Neural crest cell (in vitro differentiated cells): ENCODE measurements at regions not wholly inside any gene's neighbourhood (a gene's known extent, or its start where the extent isn't known, plus 50 kb on each side); places are given as distances from the start of the nearest gene placed in this dataset.

Experiments used
- DNase-seq: peaks from one replicate; pipeline ENCODE4 v3.0.0; 2021; ENCODE audit warnings: low read depth, mixed read lengths, low spot score
- H3K27ac Mint-ChIP-seq: one replicate; pipeline ENCODE4 v1.8.0; 2021; ENCODE audit warnings: mild to moderate bottlenecking, mixed read lengths; ENCODE audit not compliant: unreplicated experiment
- H3K27me3 Mint-ChIP-seq: 2 replicates; pipeline ENCODE4 v1.8.0; 2021; ENCODE audit warnings: low read depth, mild to moderate bottlenecking, mixed read lengths
- H3K36me3 Mint-ChIP-seq: 2 replicates; pipeline ENCODE4 v1.8.0; 2021; ENCODE audit warnings: low read depth, mild to moderate bottlenecking, mixed read lengths
- H3K4me1 Mint-ChIP-seq: 2 replicates; pipeline ENCODE4 v1.8.0; 2021; ENCODE audit warnings: mixed read lengths
- H3K4me3 Mint-ChIP-seq: one replicate; pipeline ENCODE4 v1.8.0; 2021; ENCODE audit warnings: mild to moderate bottlenecking, mixed read lengths
- H3K9me3 Mint-ChIP-seq: 2 replicates; pipeline ENCODE4 v1.8.0; 2021; ENCODE audit warnings: mixed read lengths
- TF ChIP-seq, protein P1 (sequence below): fragments of 200-600 bp; sonication (generic); conservative IDR thresholded peaks from 2 replicates; pipeline ENCODE4 v1.5.0; 2021; ENCODE audit warnings: antibody characterized with exemption, mild to moderate bottlenecking

DNA sequence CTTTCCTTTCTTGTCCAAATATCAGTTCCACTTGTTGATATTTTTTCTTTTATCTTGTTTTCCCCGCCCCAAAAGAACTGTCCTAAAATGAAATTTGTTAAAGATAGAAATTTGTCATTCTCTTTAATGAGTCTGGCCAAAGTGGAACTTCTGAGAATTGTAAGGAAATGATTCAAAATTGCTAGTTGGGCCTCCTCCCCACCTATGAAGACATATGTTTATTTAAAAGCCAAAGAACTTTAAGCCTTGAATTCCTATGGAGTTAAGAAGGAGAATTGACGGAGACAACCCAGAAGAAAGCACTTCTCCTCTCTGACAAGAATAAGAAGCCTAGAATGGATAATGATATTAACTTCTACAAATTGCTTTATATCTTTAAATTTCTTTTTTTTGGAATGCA is 59.1 kb upstream of the ALDH1A1 start:
- H3K9me3 Mint-ChIP-seq, result no peaks in the 10 kb centered on the region
- H3K27ac Mint-ChIP-seq, result no peak overlapping the region
- DNase-seq, result no peak
- H3K4me1 Mint-ChIP-seq, result no peaks in the 10 kb centered on the region
- no peaks in the 10 kb centered on the region for H3K36me3 Mint-ChIP-seq
- no peak overlapping the region for H3K4me3 Mint-ChIP-seq
- TF ChIP-seq, protein P1, sequence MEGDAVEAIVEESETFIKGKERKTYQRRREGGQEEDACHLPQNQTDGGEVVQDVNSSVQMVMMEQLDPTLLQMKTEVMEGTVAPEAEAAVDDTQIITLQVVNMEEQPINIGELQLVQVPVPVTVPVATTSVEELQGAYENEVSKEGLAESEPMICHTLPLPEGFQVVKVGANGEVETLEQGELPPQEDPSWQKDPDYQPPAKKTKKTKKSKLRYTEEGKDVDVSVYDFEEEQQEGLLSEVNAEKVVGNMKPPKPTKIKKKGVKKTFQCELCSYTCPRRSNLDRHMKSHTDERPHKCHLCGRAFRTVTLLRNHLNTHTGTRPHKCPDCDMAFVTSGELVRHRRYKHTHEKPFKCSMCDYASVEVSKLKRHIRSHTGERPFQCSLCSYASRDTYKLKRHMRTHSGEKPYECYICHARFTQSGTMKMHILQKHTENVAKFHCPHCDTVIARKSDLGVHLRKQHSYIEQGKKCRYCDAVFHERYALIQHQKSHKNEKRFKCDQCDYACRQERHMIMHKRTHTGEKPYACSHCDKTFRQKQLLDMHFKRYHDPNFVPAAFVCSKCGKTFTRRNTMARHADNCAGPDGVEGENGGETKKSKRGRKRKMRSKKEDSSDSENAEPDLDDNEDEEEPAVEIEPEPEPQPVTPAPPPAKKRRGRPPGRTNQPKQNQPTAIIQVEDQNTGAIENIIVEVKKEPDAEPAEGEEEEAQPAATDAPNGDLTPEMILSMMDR, result no peak
- no peaks in the 10 kb centered on the region for H3K27me3 Mint-ChIP-seq

DNA sequence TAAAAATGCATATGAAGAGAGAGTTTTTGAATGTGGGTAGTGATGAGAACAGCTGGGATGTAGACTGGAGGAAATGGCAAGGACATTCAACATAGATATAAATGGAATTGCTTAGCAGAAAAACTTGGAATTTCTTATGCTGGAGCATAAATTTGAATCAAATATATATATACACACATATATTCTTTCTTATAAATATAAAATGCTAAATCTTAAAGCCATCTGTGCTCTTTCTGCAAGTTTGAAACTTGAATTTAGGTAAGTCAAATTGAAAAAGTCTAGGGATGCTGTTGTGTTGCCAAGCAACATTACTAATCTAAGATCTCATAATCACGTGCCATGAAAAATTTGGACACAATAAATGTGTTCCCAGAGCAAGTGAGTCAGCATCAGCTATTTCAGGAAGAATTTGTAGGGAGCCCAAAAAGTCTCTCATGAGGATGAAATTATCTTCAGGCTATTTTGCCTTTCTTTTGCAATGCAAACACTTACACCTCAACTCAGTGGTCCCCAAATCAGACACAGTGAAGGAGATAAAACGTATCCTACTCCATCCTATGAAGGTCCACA is 58.4 kb upstream of the ALDH1A1 start:
- no peaks in the 10 kb centered on the region for H3K4me1 Mint-ChIP-seq
- no peak for DNase-seq
- TF ChIP-seq, protein P1, result no peak
- H3K27ac Mint-ChIP-seq, result no peak overlapping the region
- H3K27me3 Mint-ChIP-seq, result no peaks in the 10 kb centered on the region
- no peaks in the 10 kb centered on the region for H3K36me3 Mint-ChIP-seq
- H3K9me3 Mint-ChIP-seq, result no peaks in the 10 kb centered on the region
- no peak overlapping the region for H3K4me3 Mint-ChIP-seq

GRCh38 chr9:73009649-73010288 is 56.9 kb upstream of the ALDH1A1 start:
- H3K9me3 Mint-ChIP-seq, result no peaks in the 10 kb centered on the region
- no peak for DNase-seq
- H3K27ac Mint-ChIP-seq, result no peak overlapping the region
- H3K27me3 Mint-ChIP-seq, result no peaks in the 10 kb centered on the region
- TF ChIP-seq, protein P1, result no peak
- no peak overlapping the region for H3K4me3 Mint-ChIP-seq
- no peaks in the 10 kb centered on the region for H3K4me1 Mint-ChIP-seq
- no peaks in the 10 kb centered on the region for H3K36me3 Mint-ChIP-seq

GRCh38 chr9:73007966-73008672 is 55.3 kb upstream of the ALDH1A1 start:
- no peaks in the 10 kb centered on the region for H3K27me3 Mint-ChIP-seq
- no peaks in the 10 kb centered on the region for H3K4me1 Mint-ChIP-seq
- no peak overlapping the region for H3K4me3 Mint-ChIP-seq
- H3K36me3 Mint-ChIP-seq, result no peaks in the 10 kb centered on the region
- TF ChIP-seq, protein P1, result no peak
- DNase-seq, result no peak
- H3K9me3 Mint-ChIP-seq, result no peaks in the 10 kb centered on the region
- no peak overlapping the region for H3K27ac Mint-ChIP-seq

- Mint-ChIP-seq H3K36me3 (no peaks in the 10 kb centered on the region), H3K4me1 (no peaks in the 10 kb centered on the region), H3K27me3 (no peaks in the 10 kb centered on the region), H3K9me3 (no peaks in the 10 kb centered on the region), H3K4me3 (no peak overlapping the region), H3K27ac (no peak overlapping the region)
- no peak for DNase-seq
- TF ChIP-seq, protein P1, result no peak
Observed at GRCh38 chr9:73006986-73007385, 54.1 kb upstream of the ALDH1A1 start.
